Lower leg skin (tissue), 3 donors: ENCODE measurements at regions not wholly inside any gene's neighbourhood (a gene's known extent, or its start where the extent isn't known, plus 50 kb on each side); places are given as distances from the start of the nearest gene placed in this dataset.

Experiments
- CTCF ChIP-seq, 3 donors: fragments of 450-650 bp; IDR thresholded peaks; one replicate each; pipeline ENCODE4 v1.5.1; 2016; ENCODE audit warnings: antibody characterized with exemption in 3 of 3, mild to moderate bottlenecking in 3 of 3, moderate library complexity in 2 of 3
- POLR2A ChIP-seq, 2 donors: fragments of 450-650 bp; IDR thresholded peaks; one replicate each; pipeline ENCODE4 v1.6.1; 2016 to 2017; ENCODE audit warnings: antibody characterized with exemption in 2 of 2, mild to moderate bottlenecking in 1 of 2, moderate library complexity in 1 of 2

GRCh38 chr20:7490288-7490687 is 450.0 kb downstream of the HAO1 start:
- TF ChIP-seq CTCF (IDR thresholded peaks at IDR 0.05), result no peak
- no peak for TF ChIP-seq POLR2A (IDR thresholded peaks at IDR 0.05)
